Activated naive CD8-positive, alpha-beta T cell treated with anti-CD3 and anti-CD28 coated beads for 36 hours (primary cell): ENCODE measurements at regions not wholly inside any gene's neighbourhood (a gene's known extent, or its start where the extent isn't known, plus 50 kb on each side); places are given as distances from the start of the nearest gene placed in this dataset.
"Not testable (repeated sequence)": the region's sequence is repeated elsewhere in the genome, so short reads cannot be mapped to it uniquely, and the experiment has no call there.

Experiments
- DNase-seq: peaks from one replicate; pipeline ENCODE4 v3.0.0; 2021
- H3K27ac Mint-ChIP-seq: one replicate; pipeline ENCODE4 v1.8.0; 2022; ENCODE audit warnings: mild to moderate bottlenecking, moderate library complexity, mixed read lengths
- H3K27me3 Mint-ChIP-seq: one replicate; pipeline ENCODE4 v1.8.0; 2022; ENCODE audit warnings: mild to moderate bottlenecking, mixed read lengths
- H3K36me3 Mint-ChIP-seq: one replicate; pipeline ENCODE4 v1.8.0; 2021; ENCODE audit warnings: mild to moderate bottlenecking, mixed read lengths
- H3K4me1 Mint-ChIP-seq: one replicate; pipeline ENCODE4 v1.8.0; 2021; ENCODE audit warnings: mixed read lengths
- H3K4me3 Mint-ChIP-seq: one replicate; pipeline ENCODE4 v1.8.0; 2022; ENCODE audit warnings: mild to moderate bottlenecking, moderate library complexity, mixed read lengths
- H3K9me3 Mint-ChIP-seq: one replicate; pipeline ENCODE4 v1.8.0; 2022; ENCODE audit warnings: mixed read lengths

DNA sequence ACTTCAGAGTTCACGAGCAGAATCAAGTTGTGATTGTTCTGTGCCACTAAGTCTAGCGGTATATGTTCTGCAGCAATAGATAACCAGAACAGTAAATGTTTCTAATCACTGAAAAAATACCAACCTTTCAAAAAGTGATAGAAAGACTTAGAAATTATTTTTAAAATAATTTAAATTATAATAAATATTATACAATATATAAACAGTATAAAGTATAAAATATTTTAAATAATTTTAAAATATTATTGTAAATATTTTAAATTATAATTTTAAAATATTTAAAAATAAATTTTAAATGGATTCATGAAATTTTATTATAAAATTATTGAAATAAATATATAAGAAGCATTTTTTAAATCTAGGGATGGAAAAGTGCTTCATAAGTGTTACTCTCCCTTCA, 126.3 kb upstream of the ID2 start:
- Mint-ChIP-seq H3K4me1 (peaks cover 15% of the 10 kb centered on the region), H3K27me3 (no peaks in the 10 kb centered on the region), H3K36me3 (peaks cover 4% of the 10 kb centered on the region), H3K4me3 (no peak overlapping the region), H3K9me3 (peaks cover 14% of the 10 kb centered on the region), H3K27ac (no peak overlapping the region)
- no peak for DNase-seq

DNA sequence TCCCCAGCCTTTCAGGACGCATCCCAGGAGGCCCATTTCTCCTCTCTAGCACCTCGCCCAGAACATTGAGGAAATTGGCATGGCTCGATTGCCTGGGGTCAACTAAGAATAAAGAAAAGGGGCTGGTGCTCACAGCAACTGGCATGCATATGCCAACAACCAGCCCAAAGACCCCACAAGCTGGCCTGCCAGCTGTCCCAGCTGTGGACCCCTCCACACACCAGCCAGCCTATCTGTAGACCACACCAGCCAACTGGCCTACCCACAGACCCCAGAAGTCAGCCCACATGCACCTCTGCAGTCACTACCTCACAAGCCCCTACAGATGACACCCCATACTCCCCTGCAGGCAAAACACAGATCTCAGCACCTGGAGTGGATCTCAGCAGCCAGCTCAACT, 123.8 kb upstream of the ID2 start:
- H3K27me3 Mint-ChIP-seq, result no peaks in the 10 kb centered on the region
- H3K4me3 Mint-ChIP-seq, result no peak overlapping the region
- peaks cover 24% of the 10 kb centered on the region for H3K9me3 Mint-ChIP-seq
- no peak overlapping the region for H3K27ac Mint-ChIP-seq
- H3K36me3 Mint-ChIP-seq, result peaks cover 6% of the 10 kb centered on the region
- no peaks in the 10 kb centered on the region for H3K4me1 Mint-ChIP-seq
- no peak for DNase-seq

GRCh38 chr2:8558956-8559355, 122.9 kb upstream of the ID2 start:
- Mint-ChIP-seq H3K4me1 (no peaks in the 10 kb centered on the region), H3K27ac (no peak overlapping the region), H3K27me3 (no peaks in the 10 kb centered on the region), H3K9me3 (peaks cover 24% of the 10 kb centered on the region), H3K36me3 (peaks cover 6% of the 10 kb centered on the region), H3K4me3 (no peak overlapping the region)
- no peak for DNase-seq

DNA sequence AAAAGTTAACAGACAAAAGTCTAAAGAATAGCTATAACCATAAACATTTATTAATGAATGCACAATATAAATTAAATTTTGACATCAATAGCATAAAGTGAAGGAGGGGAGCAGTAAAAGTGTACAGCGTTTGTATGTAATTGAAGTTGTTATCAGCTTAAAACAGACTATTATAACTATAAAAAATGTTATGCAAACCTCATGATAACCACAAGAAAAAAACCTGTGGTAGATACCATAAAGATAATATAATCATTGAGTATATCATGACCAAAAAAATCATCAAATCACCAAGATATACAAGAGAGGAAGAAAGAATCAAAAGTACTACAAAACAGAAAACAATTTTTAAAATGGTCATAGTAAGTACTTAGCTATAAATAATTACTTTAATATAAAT, 122.1 kb upstream of the ID2 start:
- Mint-ChIP-seq H3K27ac (no peak overlapping the region), H3K4me1 (no peaks in the 10 kb centered on the region), H3K27me3 (no peaks in the 10 kb centered on the region), H3K9me3 (peaks cover 24% of the 10 kb centered on the region), H3K36me3 (peaks cover 6% of the 10 kb centered on the region), H3K4me3 (no peak overlapping the region)
- no peak for DNase-seq

GRCh38 chr2:8561692-8562091, 120.2 kb upstream of the ID2 start:
- H3K4me1 Mint-ChIP-seq, H3K36me3 Mint-ChIP-seq, H3K4me3 Mint-ChIP-seq, DNase-seq, H3K27ac Mint-ChIP-seq, H3K27me3 Mint-ChIP-seq: not testable (repeated sequence)
- H3K9me3 Mint-ChIP-seq, result peaks cover 21% of the 10 kb centered on the region

- Mint-ChIP-seq H3K9me3 (peaks cover 18% of the 10 kb centered on the region), H3K36me3 (peaks cover 2% of the 10 kb centered on the region), H3K4me1 (no peaks in the 10 kb centered on the region), H3K27ac (no peak overlapping the region), H3K4me3 (no peak overlapping the region), H3K27me3 (no peaks in the 10 kb centered on the region)
- DNase-seq, result no peak
These were observed 117.9 kb upstream of the ID2 start for GRCh38 chr2:8563814-8564474.

GRCh38 chr2:8564475-8564874, 117.4 kb upstream of the ID2 start:
- no peak overlapping the region for H3K4me3 Mint-ChIP-seq
- no peak for DNase-seq
- no peaks in the 10 kb centered on the region for H3K27me3 Mint-ChIP-seq
- peaks cover 15% of the 10 kb centered on the region for H3K9me3 Mint-ChIP-seq
- no peak overlapping the region for H3K27ac Mint-ChIP-seq
- H3K4me1 Mint-ChIP-seq, result no peaks in the 10 kb centered on the region
- peaks cover 2% of the 10 kb centered on the region for H3K36me3 Mint-ChIP-seq

GRCh38 chr2:8565399-8566154, 116.3 kb upstream of the ID2 start:
- H3K27me3 Mint-ChIP-seq, result no peaks in the 10 kb centered on the region
- H3K4me1 Mint-ChIP-seq, result peaks cover 2% of the 10 kb centered on the region
- H3K27ac Mint-ChIP-seq, result no peak overlapping the region
- H3K4me3 Mint-ChIP-seq, result no peak overlapping the region
- H3K36me3 Mint-ChIP-seq, result peaks cover 1% of the 10 kb centered on the region
- peaks cover 10% of the 10 kb centered on the region for H3K9me3 Mint-ChIP-seq
- no peak for DNase-seq

- H3K27me3 Mint-ChIP-seq, result no peaks in the 10 kb centered on the region
- H3K27ac Mint-ChIP-seq, result no peak overlapping the region
- DNase-seq, result no peak
- peaks cover 2% of the 10 kb centered on the region for H3K4me1 Mint-ChIP-seq
- H3K4me3 Mint-ChIP-seq, result no peak overlapping the region
- peaks cover 7% of the 10 kb centered on the region for H3K9me3 Mint-ChIP-seq
- H3K36me3 Mint-ChIP-seq, result peaks cover 1% of the 10 kb centered on the region
These were observed 115.6 kb upstream of the ID2 start for GRCh38 chr2:8566155-8566670.

GRCh38 chr2:8566774-8567468, 114.9 kb upstream of the ID2 start:
- H3K27ac Mint-ChIP-seq, result no peak overlapping the region
- H3K27me3 Mint-ChIP-seq, result no peaks in the 10 kb centered on the region
- peaks cover 4% of the 10 kb centered on the region for H3K9me3 Mint-ChIP-seq
- no peak for DNase-seq
- no peak overlapping the region for H3K4me3 Mint-ChIP-seq
- peaks cover 2% of the 10 kb centered on the region for H3K4me1 Mint-ChIP-seq
- peaks cover under 1% of the 10 kb centered on the region for H3K36me3 Mint-ChIP-seq

- H3K4me3 Mint-ChIP-seq, result no peak overlapping the region
- peaks cover 2% of the 10 kb centered on the region for H3K4me1 Mint-ChIP-seq
- H3K9me3 Mint-ChIP-seq, result no peaks in the 10 kb centered on the region
- H3K27me3 Mint-ChIP-seq, result no peaks in the 10 kb centered on the region
- H3K27ac Mint-ChIP-seq, result no peak overlapping the region
- DNase-seq, result no peak
- no peaks in the 10 kb centered on the region for H3K36me3 Mint-ChIP-seq
These were observed 114.2 kb upstream of the ID2 start for GRCh38 chr2:8567469-8568260.

DNA sequence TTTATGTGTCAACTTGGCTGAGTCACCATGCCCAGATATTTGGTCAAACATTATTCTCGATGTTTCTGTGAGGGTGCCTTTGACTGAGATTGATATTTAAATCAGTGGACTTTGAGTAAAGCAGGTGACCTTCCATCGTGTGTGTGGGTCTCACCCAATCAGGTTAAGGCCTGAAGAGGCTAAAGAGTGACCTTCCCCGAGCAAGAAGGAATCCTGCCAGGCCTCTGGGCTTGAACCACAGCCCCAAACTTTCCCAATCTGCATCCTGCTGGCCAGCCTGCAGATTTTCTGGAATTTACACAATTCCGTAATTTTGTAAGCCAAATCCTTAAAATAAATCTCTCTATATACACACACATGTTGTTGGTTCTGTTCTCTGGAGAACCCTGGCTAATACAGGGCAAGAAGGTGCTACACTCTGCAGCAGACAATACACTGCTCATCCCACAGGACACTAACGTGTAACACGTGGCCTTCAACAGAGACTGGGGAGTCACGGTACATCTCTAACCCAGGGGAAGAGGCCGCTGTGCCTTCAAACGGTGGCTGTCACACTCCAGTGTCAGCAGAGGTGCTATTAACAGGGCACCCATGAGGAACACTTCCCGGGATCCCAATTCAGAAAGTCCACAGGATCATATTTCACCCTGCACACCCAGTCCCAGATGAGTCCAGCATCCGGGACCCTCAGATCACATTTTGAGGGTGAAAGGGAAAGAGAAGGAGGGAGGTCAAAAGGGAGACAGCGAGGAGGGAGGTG, 113.1 kb upstream of the ID2 start:
- no peak overlapping the region for H3K27ac Mint-ChIP-seq
- H3K36me3 Mint-ChIP-seq, result no peaks in the 10 kb centered on the region
- no peak for DNase-seq
- H3K9me3 Mint-ChIP-seq, result no peaks in the 10 kb centered on the region
- no peak overlapping the region for H3K4me3 Mint-ChIP-seq
- H3K4me1 Mint-ChIP-seq, result peaks cover 2% of the 10 kb centered on the region
- H3K27me3 Mint-ChIP-seq, result peaks cover 3% of the 10 kb centered on the region

DNA sequence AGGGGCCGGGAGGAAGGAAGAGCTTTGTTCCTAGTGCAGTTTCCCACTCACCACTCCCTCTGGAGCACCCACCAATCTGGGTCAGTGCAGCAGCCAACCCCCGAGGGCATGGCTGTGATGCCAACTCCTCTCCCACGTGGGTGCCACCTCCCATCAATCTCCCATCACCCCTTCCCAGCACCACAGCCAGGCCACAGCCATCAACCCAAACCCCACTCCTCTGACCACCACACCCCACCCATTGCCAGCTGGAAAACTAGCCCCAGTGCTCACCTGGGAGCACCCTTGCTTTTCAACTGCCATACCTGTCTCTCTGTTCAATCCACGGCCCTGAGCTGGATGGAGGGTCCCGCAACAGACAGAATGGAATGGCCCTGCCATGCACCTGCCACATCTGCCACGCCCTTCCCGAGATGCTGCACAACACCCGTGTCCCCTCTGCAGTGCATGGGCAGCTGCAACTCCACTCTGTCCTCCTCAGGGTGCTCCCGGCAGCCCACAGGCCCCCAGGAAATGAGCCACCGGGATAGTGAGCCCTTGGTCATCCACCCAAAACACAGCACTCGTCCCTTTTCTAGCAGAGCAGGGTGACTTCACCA, 112.4 kb upstream of the ID2 start:
- Mint-ChIP-seq H3K27ac (no peak overlapping the region), H3K9me3 (no peaks in the 10 kb centered on the region), H3K27me3 (peaks cover 8% of the 10 kb centered on the region), H3K36me3 (no peaks in the 10 kb centered on the region), H3K4me3 (no peak overlapping the region), H3K4me1 (peaks cover 7% of the 10 kb centered on the region)
- DNase-seq, result no peak

DNA sequence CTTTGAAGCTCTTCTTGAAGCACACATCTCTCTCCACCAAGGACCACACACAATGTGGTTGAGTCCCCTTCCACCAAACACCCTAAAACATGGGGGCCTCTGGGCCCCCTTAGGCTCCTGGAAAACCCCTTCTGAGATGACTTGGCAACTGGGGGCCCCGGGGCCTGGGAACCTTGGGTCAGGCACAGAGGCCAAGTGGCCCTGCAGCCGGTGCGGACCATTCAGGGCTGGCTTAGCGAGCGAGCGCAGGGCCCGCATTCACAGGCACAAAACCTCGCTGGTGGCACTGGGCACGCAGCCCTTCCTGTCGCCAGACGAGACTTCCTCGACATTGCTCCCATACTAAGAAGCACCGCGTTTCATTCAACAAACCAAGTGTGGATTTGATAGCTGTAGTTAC, 111.2 kb upstream of the ID2 start:
- H3K27me3 Mint-ChIP-seq, result peaks cover 17% of the 10 kb centered on the region

More for the DNA sequence above, 111.2 kb upstream of the ID2 start:
- DNase-seq, result no peak
- H3K4me3 Mint-ChIP-seq, result no peak overlapping the region
- no peaks in the 10 kb centered on the region for H3K9me3 Mint-ChIP-seq
- no peaks in the 10 kb centered on the region for H3K36me3 Mint-ChIP-seq
- peaks cover 15% of the 10 kb centered on the region for H3K4me1 Mint-ChIP-seq
- H3K27ac Mint-ChIP-seq, result no peak overlapping the region
